ENCODE measurements at regions not wholly inside any gene's neighbourhood (a gene's known extent, or its start where the extent isn't known, plus 50 kb on each side); places are given as distances from the start of the nearest gene placed in this dataset.

DNA sequence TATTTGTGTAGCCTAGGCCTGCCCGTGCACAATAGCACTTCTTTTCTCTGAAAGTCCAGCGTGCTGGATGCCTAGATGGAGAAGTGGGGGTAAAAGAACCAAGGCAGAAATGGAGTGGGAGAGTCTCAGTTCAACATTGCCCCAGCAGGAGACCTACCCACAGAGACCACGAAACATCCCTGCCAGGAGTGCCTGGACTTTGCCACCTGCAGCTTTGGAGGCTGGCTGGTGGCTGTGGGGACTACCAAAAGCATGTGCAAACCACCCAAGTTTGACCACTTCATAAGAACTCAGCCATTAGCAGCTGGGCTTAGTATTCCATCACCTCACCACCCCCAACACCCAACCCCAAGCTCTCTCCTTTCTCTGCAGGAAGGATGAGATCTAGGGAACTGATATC lies 416.9 kb upstream of the ID2 start:
- TF ChIP-seq, protein P1, sequence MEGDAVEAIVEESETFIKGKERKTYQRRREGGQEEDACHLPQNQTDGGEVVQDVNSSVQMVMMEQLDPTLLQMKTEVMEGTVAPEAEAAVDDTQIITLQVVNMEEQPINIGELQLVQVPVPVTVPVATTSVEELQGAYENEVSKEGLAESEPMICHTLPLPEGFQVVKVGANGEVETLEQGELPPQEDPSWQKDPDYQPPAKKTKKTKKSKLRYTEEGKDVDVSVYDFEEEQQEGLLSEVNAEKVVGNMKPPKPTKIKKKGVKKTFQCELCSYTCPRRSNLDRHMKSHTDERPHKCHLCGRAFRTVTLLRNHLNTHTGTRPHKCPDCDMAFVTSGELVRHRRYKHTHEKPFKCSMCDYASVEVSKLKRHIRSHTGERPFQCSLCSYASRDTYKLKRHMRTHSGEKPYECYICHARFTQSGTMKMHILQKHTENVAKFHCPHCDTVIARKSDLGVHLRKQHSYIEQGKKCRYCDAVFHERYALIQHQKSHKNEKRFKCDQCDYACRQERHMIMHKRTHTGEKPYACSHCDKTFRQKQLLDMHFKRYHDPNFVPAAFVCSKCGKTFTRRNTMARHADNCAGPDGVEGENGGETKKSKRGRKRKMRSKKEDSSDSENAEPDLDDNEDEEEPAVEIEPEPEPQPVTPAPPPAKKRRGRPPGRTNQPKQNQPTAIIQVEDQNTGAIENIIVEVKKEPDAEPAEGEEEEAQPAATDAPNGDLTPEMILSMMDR (IDR thresholded peaks at IDR 0.05), result no peak
- TF ChIP-seq KDM5A (IDR thresholded peaks at IDR 0.05), result no peak
- TF ChIP-seq FOSL2 (IDR thresholded peaks at IDR 0.05), result no peak
- no peak for TF ChIP-seq FOSL2 (CRISPR knock-in tag; IDR thresholded peaks at IDR 0.05)
- TF ChIP-seq POLR2A (IDR thresholded peaks at IDR 0.05; ENCODE audit: low read length), result no peak
- TF ChIP-seq, protein P2, sequence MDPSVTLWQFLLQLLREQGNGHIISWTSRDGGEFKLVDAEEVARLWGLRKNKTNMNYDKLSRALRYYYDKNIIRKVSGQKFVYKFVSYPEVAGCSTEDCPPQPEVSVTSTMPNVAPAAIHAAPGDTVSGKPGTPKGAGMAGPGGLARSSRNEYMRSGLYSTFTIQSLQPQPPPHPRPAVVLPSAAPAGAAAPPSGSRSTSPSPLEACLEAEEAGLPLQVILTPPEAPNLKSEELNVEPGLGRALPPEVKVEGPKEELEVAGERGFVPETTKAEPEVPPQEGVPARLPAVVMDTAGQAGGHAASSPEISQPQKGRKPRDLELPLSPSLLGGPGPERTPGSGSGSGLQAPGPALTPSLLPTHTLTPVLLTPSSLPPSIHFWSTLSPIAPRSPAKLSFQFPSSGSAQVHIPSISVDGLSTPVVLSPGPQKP (IDR thresholded peaks at IDR 0.05; ENCODE audit: low read depth, low read length), result no peak
- TF ChIP-seq CBX2 (IDR thresholded peaks at IDR 0.05; ENCODE audit: borderline replicate concordance, low read depth), result no peak
